Tibial nerve (tissue), 4 donors: ENCODE measurements at regions not wholly inside any gene's neighbourhood (a gene's known extent, or its start where the extent isn't known, plus 50 kb on each side); places are given as distances from the start of the nearest gene placed in this dataset.

Experiments used
- DNase-seq, 2 donors: peaks; one replicate each; pipeline ENCODE4 v3.0.0-alpha.2; 2019; ENCODE audit warnings: low spot score in 2 of 2
- H3K27ac ChIP-seq, 4 donors: fragments of 200-600 bp; sonication (generic) in 3 of 4; one replicate each; pipeline ENCODE4 v1.5.1; 2017 to 2019; ENCODE audit warnings: mild to moderate bottlenecking in 1 of 4
- H3K27me3 ChIP-seq, 2 donors: fragments of 200-600 bp; sonication (generic) in 1 of 2; one replicate each; pipeline versions ENCODE4 v1.5.1 to v1.6.0; 2017 to 2019
- H3K36me3 ChIP-seq, 3 donors: fragments of 200-600 bp; sonication (generic); one replicate each; pipeline ENCODE4 v1.5.1; 2018 to 2019
- H3K4me1 ChIP-seq, 4 donors: fragments of 200-600 bp; sonication (generic) in 3 of 4; one replicate each; pipeline ENCODE4 v1.5.1; 2017 to 2019
- H3K4me3 ChIP-seq, 4 donors: fragments of 200-600 bp; sonication (generic) in 3 of 4; one replicate each; pipeline ENCODE4 v1.5.1; 2017 to 2019; ENCODE audit warnings: mild to moderate bottlenecking in 1 of 4, moderate library complexity in 1 of 4
- H3K9me3 ChIP-seq, 4 donors: fragments of 200-600 bp; sonication (generic) in 3 of 4; one replicate each; pipeline ENCODE4 v1.5.1; 2017 to 2019
- CTCF ChIP-seq, 5 experiments: fragments of 200-600 bp in 3 of 5; fragments of 450-650 bp in 2 of 5; sonication (generic) in 3 of 5; IDR thresholded peaks; one replicate each; pipeline ENCODE4 v1.5.1; 2016 to 2019; ENCODE audit warnings: antibody characterized with exemption in 5 of 5, mild to moderate bottlenecking in 3 of 5, moderate library complexity in 2 of 5
- EP300 ChIP-seq, 2 donors: sonication (generic); formaldehyde crosslinking; IDR thresholded peaks; one replicate each; pipeline ENCODE4 v1.6.1; 2017; ENCODE audit warnings: antibody characterized with exemption in 2 of 2, mild to moderate bottlenecking in 1 of 2
- POLR2A ChIP-seq, 2 donors: fragments of 450-650 bp; IDR thresholded peaks; one replicate each; pipeline ENCODE4 v1.6.1; 2017; ENCODE audit warnings: antibody characterized with exemption in 2 of 2, mild to moderate bottlenecking in 2 of 2, moderate library complexity in 2 of 2
- WGBS, 2 donors: methylation state at CpG; one replicate each; pipeline ENCODE4 v1.1.5; 2018; 5-methylcytosine and 5-hydroxymethylcytosine counted together

GRCh38 chr22:27269751-27270543, 531.6 kb downstream of the MN1 start:
- WGBS, 2 donors = 68 to 77% methylated on average over 5 of the region's 5 CpGs
- no peaks in the 10 kb centered on the region for H3K4me1 ChIP-seq
- H3K36me3 ChIP-seq = no peaks in the 10 kb centered on the region
- no peak overlapping the region for H3K27ac ChIP-seq
- H3K4me3 ChIP-seq = no peak overlapping the region
- no peaks in the 10 kb centered on the region for H3K9me3 ChIP-seq
- H3K27me3 ChIP-seq = peaks cover 0 to 9% of the 10 kb centered on the region in 2 donors
- DNase-seq = no peak
- TF ChIP-seq EP300 (IDR thresholded peaks at IDR 0.05) (no peak), CTCF (IDR thresholded peaks at IDR 0.05) (no peak), POLR2A (IDR thresholded peaks at IDR 0.05) (no peak)

GRCh38 chr22:27270818-27271510, 530.6 kb downstream of the MN1 start:
- H3K9me3 ChIP-seq = no peaks in the 10 kb centered on the region
- H3K27me3 ChIP-seq = peaks cover 0 to 9% of the 10 kb centered on the region in 2 donors
- 47 to 55% methylated on average over 18 of the region's 18 CpGs for WGBS, 2 donors
- H3K27ac ChIP-seq = no peak overlapping the region
- H3K36me3 ChIP-seq = no peaks in the 10 kb centered on the region
- TF ChIP-seq CTCF (IDR thresholded peaks at IDR 0.05) (no peak), EP300 (IDR thresholded peaks at IDR 0.05) (no peak), POLR2A (IDR thresholded peaks at IDR 0.05) (no peak)
- H3K4me3 ChIP-seq = no peak overlapping the region
- no peak for DNase-seq
- no peaks in the 10 kb centered on the region for H3K4me1 ChIP-seq

- no peak for TF ChIP-seq EP300 (IDR thresholded peaks at IDR 0.05)
- TF ChIP-seq CTCF (IDR thresholded peaks at IDR 0.05) = no peak
- no peak for TF ChIP-seq POLR2A (IDR thresholded peaks at IDR 0.05)
- H3K4me3 ChIP-seq = no peak overlapping the region
- no peaks in the 10 kb centered on the region for H3K4me1 ChIP-seq
- H3K27me3 ChIP-seq = peaks cover 0 to 9% of the 10 kb centered on the region in 2 donors
- no peaks in the 10 kb centered on the region for H3K36me3 ChIP-seq
- H3K9me3 ChIP-seq = peaks cover 0 to 10% (median 0%) of the 10 kb centered on the region in 4 donors
- no peak overlapping the region for H3K27ac ChIP-seq
- 43% methylated on average over 8 of the region's 8 CpGs for WGBS, 2 donors
- no peak for DNase-seq
These were observed 528.1 kb downstream of the MN1 start for GRCh38 chr22:27273436-27273835.

- peaks cover 0 to 9% of the 10 kb centered on the region in 2 donors for H3K27me3 ChIP-seq
- H3K27ac ChIP-seq = no peak overlapping the region
- no peak for DNase-seq
- no peaks in the 10 kb centered on the region for H3K36me3 ChIP-seq
- no peak overlapping the region for H3K4me3 ChIP-seq
- H3K4me1 ChIP-seq = no peaks in the 10 kb centered on the region
- H3K9me3 ChIP-seq = peaks cover 0 to 10% (median 0%) of the 10 kb centered on the region in 4 donors
- TF ChIP-seq POLR2A (IDR thresholded peaks at IDR 0.05) (no peak), EP300 (IDR thresholded peaks at IDR 0.05) (no peak), CTCF (IDR thresholded peaks at IDR 0.05) (no peak)
- WGBS, 2 donors = 49 to 51% methylated on average over 10 of the region's 10 CpGs
These were observed 527.7 kb downstream of the MN1 start for GRCh38 chr22:27273853-27274252.
